ENCODE measurements at regions not wholly inside any gene's neighbourhood (a gene's known extent, or its start where the extent isn't known, plus 50 kb on each side); places are given as distances from the start of the nearest gene placed in this dataset.

- 84 to 91% (median 90%) methylated on average over 4 of the region's 4 CpGs for WGBS, 3 donors
- intact Hi-C loops (cut with DNase I), result loop anchor here in 1 of 2 donors (5.0 kb wide), 1 partner anchor 253 kb away; no protein-coding TSS in a partner anchor
- Histone ChIP-seq H3K27me3 (ENCODE audit: insufficient read depth in 3 of 3, low read length in 2 of 3) (no peaks in the 10 kb centered on the region), H3K4me3 (no peak overlapping the region), H3K36me3 (ENCODE audit: insufficient read depth in 1 of 2, low read depth in 1 of 2) (no peaks in the 10 kb centered on the region), H3K27ac (no peak overlapping the region), H3K9me3 (no peaks in the 10 kb centered on the region), H3K4me1 (no peaks in the 10 kb centered on the region)
- DNase-seq (no peak), ATAC-seq (no peak)
- no peak for TF ChIP-seq CTCF (IDR thresholded peaks at IDR 0.05)
Observed at GRCh38 chr15:38695249-38696108, 130.9 kb upstream of the RASGRP1 start.

GRCh38 chr15:38696109-38696727 is 131.6 kb upstream of the RASGRP1 start:
- H3K4me3 ChIP-seq, result no peak overlapping the region
- TF ChIP-seq CTCF (IDR thresholded peaks at IDR 0.05), result no peak
- H3K27ac ChIP-seq, result no peak overlapping the region
- no peaks in the 10 kb centered on the region for H3K4me1 ChIP-seq
- intact Hi-C loops (cut with DNase I), result loop anchor here in 1 of 2 donors (5.0 kb wide), 1 partner anchor 254 kb away; no protein-coding TSS in a partner anchor
- no peaks in the 10 kb centered on the region for H3K36me3 ChIP-seq (ENCODE audit: insufficient read depth in 1 of 2, low read depth in 1 of 2)
- no peak for DNase-seq
- H3K27me3 ChIP-seq (ENCODE audit: insufficient read depth in 3 of 3, low read length in 2 of 3), result no peaks in the 10 kb centered on the region
- no peak for ATAC-seq
- H3K9me3 ChIP-seq, result no peaks in the 10 kb centered on the region
- WGBS, 3 donors, result 66 to 81% (median 75%) methylated on average over 7 of the region's 7 CpGs

- WGBS, 3 donors, result 79 to 86% (median 85%) methylated on average over 1 of the region's 1 CpG
- ATAC-seq (no peak), DNase-seq (no peak)
- Histone ChIP-seq H3K4me1 (no peaks in the 10 kb centered on the region), H3K4me3 (no peak overlapping the region), H3K36me3 (ENCODE audit: insufficient read depth in 1 of 2, low read depth in 1 of 2) (no peaks in the 10 kb centered on the region), H3K27me3 (ENCODE audit: insufficient read depth in 3 of 3, low read length in 2 of 3) (no peaks in the 10 kb centered on the region), H3K9me3 (no peaks in the 10 kb centered on the region), H3K27ac (no peak overlapping the region)
- intact Hi-C loops (cut with DNase I), result loop anchor here in 1 of 2 donors (5.0 kb wide), 1 partner anchor 255 kb away; no protein-coding TSS in a partner anchor
- TF ChIP-seq CTCF (IDR thresholded peaks at IDR 0.05), result no peak
Observed at GRCh38 chr15:38696790-38697495, 132.3 kb upstream of the RASGRP1 start.

- Histone ChIP-seq H3K4me1 (no peaks in the 10 kb centered on the region), H3K27me3 (ENCODE audit: insufficient read depth in 3 of 3, low read length in 2 of 3) (no peaks in the 10 kb centered on the region), H3K9me3 (no peaks in the 10 kb centered on the region), H3K36me3 (ENCODE audit: insufficient read depth in 1 of 2, low read depth in 1 of 2) (no peaks in the 10 kb centered on the region), H3K27ac (no peak overlapping the region), H3K4me3 (no peak overlapping the region)
- TF ChIP-seq CTCF (IDR thresholded peaks at IDR 0.05), result no peak
- ATAC-seq (no peak), DNase-seq (no peak)
- 52 to 54% (median 54%) methylated on average over 4 of the region's 4 CpGs for WGBS, 3 donors
- intact Hi-C loops (cut with DNase I), result loop anchor here in 1 of 2 donors (5.0 kb wide), 1 partner anchor 256 kb away; no protein-coding TSS in a partner anchor
Observed at GRCh38 chr15:38698254-38698653, 133.6 kb upstream of the RASGRP1 start.
